Ovary (tissue), 3 donors: ENCODE measurements at regions not wholly inside any gene's neighbourhood (a gene's known extent, or its start where the extent isn't known, plus 50 kb on each side); places are given as distances from the start of the nearest gene placed in this dataset.

Source experiments
- EP300 ChIP-seq: sonication (generic); formaldehyde crosslinking; IDR thresholded peaks from one replicate; pipeline ENCODE4 v1.6.1; 2017; ENCODE audit warnings: antibody characterized with exemption
- POLR2A ChIP-seq: fragments of 450-650 bp; IDR thresholded peaks from one replicate; pipeline ENCODE4 v1.6.1; 2017; ENCODE audit warnings: antibody characterized with exemption, mild to moderate bottlenecking, moderate library complexity
- TF ChIP-seq, protein P1 (sequence below), 3 donors: fragments of 450-650 bp in 2 of 3; fragments of 200-600 bp in 1 of 3; IDR thresholded peaks; one replicate each; pipeline versions ENCODE4 v1.5.1 to v1.8.0; 2016 to 2022; ENCODE audit warnings: antibody characterized with exemption in 3 of 3, mild to moderate bottlenecking in 1 of 3
- donor health status: DM: no; HTN: no; CAD: no.

DNA sequence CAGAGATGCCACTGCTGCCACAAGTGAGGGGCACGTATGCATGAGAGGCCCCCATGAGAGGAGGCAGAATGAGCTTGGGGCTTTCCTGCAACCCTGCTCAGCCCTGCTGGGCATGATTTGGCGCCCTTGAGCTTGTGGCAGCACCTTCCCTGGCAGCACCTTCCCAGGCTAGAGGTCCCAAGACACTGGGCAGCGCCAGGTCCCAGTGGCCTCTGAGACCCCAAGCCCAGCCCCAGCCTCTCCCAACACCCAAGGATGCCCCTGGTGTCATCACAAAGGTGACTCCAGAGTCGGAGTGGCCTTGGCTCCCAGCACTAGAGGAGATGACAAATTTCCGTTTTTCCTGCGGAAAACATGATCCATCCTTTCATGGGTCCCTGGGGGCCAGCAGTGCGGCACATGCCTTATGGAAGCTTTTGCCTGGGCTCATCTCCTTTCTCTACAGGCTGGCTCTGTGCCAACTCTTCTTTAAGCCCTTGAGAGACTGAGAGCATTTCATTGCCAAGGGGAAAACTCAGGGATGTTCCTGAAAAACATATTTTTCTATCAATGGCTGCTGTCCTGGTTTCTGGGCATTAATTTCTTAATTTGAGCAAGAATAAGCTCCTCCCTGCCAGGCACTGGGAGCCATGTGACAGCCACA, 77.1 kb upstream of the ADAMTS2 start:
- TF ChIP-seq, protein P1, sequence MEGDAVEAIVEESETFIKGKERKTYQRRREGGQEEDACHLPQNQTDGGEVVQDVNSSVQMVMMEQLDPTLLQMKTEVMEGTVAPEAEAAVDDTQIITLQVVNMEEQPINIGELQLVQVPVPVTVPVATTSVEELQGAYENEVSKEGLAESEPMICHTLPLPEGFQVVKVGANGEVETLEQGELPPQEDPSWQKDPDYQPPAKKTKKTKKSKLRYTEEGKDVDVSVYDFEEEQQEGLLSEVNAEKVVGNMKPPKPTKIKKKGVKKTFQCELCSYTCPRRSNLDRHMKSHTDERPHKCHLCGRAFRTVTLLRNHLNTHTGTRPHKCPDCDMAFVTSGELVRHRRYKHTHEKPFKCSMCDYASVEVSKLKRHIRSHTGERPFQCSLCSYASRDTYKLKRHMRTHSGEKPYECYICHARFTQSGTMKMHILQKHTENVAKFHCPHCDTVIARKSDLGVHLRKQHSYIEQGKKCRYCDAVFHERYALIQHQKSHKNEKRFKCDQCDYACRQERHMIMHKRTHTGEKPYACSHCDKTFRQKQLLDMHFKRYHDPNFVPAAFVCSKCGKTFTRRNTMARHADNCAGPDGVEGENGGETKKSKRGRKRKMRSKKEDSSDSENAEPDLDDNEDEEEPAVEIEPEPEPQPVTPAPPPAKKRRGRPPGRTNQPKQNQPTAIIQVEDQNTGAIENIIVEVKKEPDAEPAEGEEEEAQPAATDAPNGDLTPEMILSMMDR (IDR thresholded peaks at IDR 0.05), result no peak
- TF ChIP-seq EP300 (no peak), POLR2A (no peak)
